ENCODE measurements at regions not wholly inside any gene's neighbourhood (a gene's known extent, or its start where the extent isn't known, plus 50 kb on each side); places are given as distances from the start of the nearest gene placed in this dataset.

DNA sequence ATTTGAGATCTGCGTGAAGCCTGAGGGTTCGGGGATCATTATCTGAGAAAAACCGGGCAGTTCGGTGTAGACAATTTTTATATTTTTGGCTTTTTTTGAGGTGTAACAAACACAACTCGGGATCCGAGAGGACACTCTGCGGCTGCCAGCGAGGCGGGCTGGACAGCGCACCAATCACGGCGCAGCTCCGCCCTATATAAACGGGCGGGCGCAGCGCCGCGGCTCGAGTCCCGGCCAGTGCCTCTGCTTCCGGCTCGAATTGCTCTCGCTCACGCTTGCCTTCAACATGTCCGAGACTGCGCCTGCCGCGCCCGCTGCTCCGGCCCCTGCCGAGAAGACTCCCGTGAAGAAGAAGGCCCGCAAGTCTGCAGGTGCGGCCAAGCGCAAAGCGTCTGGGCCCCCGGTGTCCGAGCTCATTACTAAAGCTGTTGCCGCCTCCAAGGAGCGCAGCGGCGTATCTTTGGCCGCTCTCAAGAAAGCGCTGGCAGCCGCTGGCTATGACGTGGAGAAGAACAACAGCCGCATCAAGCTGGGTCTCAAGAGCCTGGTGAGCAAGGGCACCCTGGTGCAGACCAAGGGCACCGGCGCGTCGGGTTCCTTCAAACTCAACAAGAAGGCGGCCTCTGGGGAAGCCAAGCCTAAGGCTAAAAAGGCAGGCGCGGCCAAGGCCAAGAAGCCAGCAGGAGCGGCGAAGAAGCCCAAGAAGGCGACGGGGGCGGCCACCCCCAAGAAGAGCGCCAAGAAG lies 69.0 kb downstream of the HFE start:
- no peaks in the 10 kb centered on the region for H3K27me3 ChIP-seq (replicated peaks; ENCODE audit: insufficient read depth, low read depth, low read length, poor library complexity)
- intact Hi-C loops (cut with micrococcal nuclease; ENCODE audit: unreplicated experiment), result loop anchor here (5.0 kb wide), 1 partner anchor 34 kb away; a partner anchor contains a TSS
- H3K4me3 ChIP-seq (ENCODE audit: low read depth, low read length, poor library complexity, severe bottlenecking), result peak overlapping the region; percentile 89
- BruUV-seq (replicated peaks), result TSS peak; percentile 53
- H3K27ac ChIP-seq (ENCODE audit: low read depth, low read length, poor library complexity, severe bottlenecking), result peak overlapping the region; percentile 99
- POLR2A ChIA-PET (ENCODE audit: low non-redundant PET), result interaction anchor here (0.5 to 3.9 kb wide), 11 partner anchors 9 to 977 kb away, joined by 3 to 62 read pairs (median 4); a partner anchor contains a TSS
- DNase-seq (ENCODE audit: low spot score), result peak; percentile 91
- H3K9me3 ChIP-seq (ENCODE audit: low read depth, low read length, poor library complexity, severe bottlenecking), result no peaks in the 10 kb centered on the region
- H3K36me3 ChIP-seq (ENCODE audit: insufficient read depth, low read length, poor library complexity, severe bottlenecking), result no peaks in the 10 kb centered on the region
- no peak for TF ChIP-seq EZH2 (IDR thresholded peaks at IDR 0.05; ENCODE audit: borderline replicate concordance, low read depth, low read length, poor library complexity, severe bottlenecking)
- TF ChIP-seq, protein P1, sequence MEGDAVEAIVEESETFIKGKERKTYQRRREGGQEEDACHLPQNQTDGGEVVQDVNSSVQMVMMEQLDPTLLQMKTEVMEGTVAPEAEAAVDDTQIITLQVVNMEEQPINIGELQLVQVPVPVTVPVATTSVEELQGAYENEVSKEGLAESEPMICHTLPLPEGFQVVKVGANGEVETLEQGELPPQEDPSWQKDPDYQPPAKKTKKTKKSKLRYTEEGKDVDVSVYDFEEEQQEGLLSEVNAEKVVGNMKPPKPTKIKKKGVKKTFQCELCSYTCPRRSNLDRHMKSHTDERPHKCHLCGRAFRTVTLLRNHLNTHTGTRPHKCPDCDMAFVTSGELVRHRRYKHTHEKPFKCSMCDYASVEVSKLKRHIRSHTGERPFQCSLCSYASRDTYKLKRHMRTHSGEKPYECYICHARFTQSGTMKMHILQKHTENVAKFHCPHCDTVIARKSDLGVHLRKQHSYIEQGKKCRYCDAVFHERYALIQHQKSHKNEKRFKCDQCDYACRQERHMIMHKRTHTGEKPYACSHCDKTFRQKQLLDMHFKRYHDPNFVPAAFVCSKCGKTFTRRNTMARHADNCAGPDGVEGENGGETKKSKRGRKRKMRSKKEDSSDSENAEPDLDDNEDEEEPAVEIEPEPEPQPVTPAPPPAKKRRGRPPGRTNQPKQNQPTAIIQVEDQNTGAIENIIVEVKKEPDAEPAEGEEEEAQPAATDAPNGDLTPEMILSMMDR (conservative IDR thresholded peaks at IDR 0.05; ENCODE audit: low read depth, low read length), result no peak
- H3K4me1 ChIP-seq (ENCODE audit: insufficient read depth, low read length, poor library complexity, severe bottlenecking), result peaks cover 12% of the 10 kb centered on the region
- CTCF ChIA-PET, result no interaction called here

DNA sequence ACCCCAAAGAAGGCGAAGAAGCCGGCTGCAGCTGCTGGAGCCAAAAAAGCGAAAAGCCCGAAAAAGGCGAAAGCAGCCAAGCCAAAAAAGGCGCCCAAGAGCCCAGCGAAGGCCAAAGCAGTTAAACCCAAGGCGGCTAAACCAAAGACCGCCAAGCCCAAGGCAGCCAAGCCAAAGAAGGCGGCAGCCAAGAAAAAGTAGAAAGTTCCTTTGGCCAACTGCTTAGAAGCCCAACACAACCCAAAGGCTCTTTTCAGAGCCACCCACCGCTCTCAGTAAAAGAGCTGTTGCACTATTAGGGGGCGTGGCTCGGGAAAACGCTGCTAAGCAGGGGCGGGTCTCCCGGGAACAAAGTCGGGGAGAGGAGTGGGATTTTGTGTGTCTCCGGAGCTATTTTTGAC lies 69.6 kb downstream of the HFE start:
- Histone ChIP-seq H3K27me3 (replicated peaks; ENCODE audit: insufficient read depth, low read depth, low read length, poor library complexity) (no peaks in the 10 kb centered on the region), H3K4me1 (ENCODE audit: insufficient read depth, low read length, poor library complexity, severe bottlenecking) (peaks cover 12% of the 10 kb centered on the region), H3K4me3 (ENCODE audit: low read depth, low read length, poor library complexity, severe bottlenecking) (peak overlapping the region; percentile 89), H3K36me3 (ENCODE audit: insufficient read depth, low read length, poor library complexity, severe bottlenecking) (no peaks in the 10 kb centered on the region), H3K9me3 (ENCODE audit: low read depth, low read length, poor library complexity, severe bottlenecking) (no peaks in the 10 kb centered on the region), H3K27ac (ENCODE audit: low read depth, low read length, poor library complexity, severe bottlenecking) (peak overlapping the region; percentile 99)
- no TSS peak for BruUV-seq (replicated peaks)
- TF ChIP-seq EZH2 (IDR thresholded peaks at IDR 0.05; ENCODE audit: borderline replicate concordance, low read depth, low read length, poor library complexity, severe bottlenecking), result no peak
- TF ChIP-seq, protein P1 (conservative IDR thresholded peaks at IDR 0.05; ENCODE audit: low read depth, low read length), result no peak
- intact Hi-C loops (cut with micrococcal nuclease; ENCODE audit: unreplicated experiment), result loop anchor here (5.0 kb wide), 1 partner anchor 35 kb away; a partner anchor contains a TSS
- CTCF ChIA-PET, result no interaction called here
- DNase-seq (ENCODE audit: low spot score), result no peak
- POLR2A ChIA-PET (ENCODE audit: low non-redundant PET), result interaction anchor here (0.6 to 3.9 kb wide), 8 partner anchors 9 to 977 kb away, joined by 3 to 62 read pairs (median 4); a partner anchor contains a TSS

DNA sequence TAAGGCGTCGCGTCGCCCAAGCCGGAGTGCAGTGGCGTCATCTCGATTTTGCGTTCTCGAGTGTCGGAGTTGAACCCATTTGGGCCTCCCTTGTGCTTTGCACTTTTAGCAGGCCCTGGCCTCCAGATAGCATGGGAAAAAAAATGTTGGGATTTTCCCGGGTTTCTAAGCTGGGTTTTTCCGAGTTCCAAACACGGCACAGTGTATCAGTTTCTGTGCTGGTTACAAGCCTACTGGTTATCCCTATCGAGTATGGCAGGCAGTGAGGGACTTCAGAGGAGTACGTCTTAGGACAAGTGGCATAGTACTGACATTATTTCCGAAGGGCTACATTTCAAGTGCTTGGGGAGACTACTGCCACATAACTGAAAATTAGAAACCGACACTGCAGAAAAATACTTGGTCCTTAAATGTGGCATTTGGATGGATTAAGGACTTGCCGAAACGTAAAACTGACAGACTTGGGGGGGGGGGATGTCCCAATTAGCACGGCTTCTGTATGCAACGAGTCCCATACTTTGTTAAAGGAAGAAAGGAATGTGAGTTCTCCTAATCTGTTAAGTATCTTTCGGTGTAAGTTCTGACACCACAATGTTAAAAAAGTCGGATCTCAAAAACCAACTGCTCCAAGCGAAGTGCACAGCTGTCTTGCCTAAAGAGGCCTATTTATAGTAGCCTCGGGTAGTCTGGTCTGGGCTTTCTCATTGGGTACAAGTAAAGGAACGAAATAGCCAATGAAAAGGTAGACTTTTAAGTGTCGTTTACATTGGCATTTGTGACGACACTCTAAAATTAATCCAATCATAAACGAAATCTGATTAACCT lies 70.2 kb downstream of the HFE start:
- peak overlapping the region; percentile 99 for H3K27ac ChIP-seq (ENCODE audit: low read depth, low read length, poor library complexity, severe bottlenecking)
- DNase-seq (ENCODE audit: low spot score), result peak; percentile 98
- peak overlapping the region; percentile 89 for H3K4me3 ChIP-seq (ENCODE audit: low read depth, low read length, poor library complexity, severe bottlenecking)
- intact Hi-C loops (cut with micrococcal nuclease; ENCODE audit: unreplicated experiment), result loop anchor here (5.0 kb wide), 1 partner anchor 35 kb away; a partner anchor contains a TSS
- CTCF ChIA-PET, result no interaction called here
- TSS peak; percentile 94 for BruUV-seq (replicated peaks)
- peaks cover 12% of the 10 kb centered on the region for H3K4me1 ChIP-seq (ENCODE audit: insufficient read depth, low read length, poor library complexity, severe bottlenecking)
- no peak for TF ChIP-seq EZH2 (IDR thresholded peaks at IDR 0.05; ENCODE audit: borderline replicate concordance, low read depth, low read length, poor library complexity, severe bottlenecking)
- TF ChIP-seq, protein P1 (conservative IDR thresholded peaks at IDR 0.05; ENCODE audit: low read depth, low read length), result no peak
- no peaks in the 10 kb centered on the region for H3K27me3 ChIP-seq (replicated peaks; ENCODE audit: insufficient read depth, low read depth, low read length, poor library complexity)
- no peaks in the 10 kb centered on the region for H3K36me3 ChIP-seq (ENCODE audit: insufficient read depth, low read length, poor library complexity, severe bottlenecking)
- POLR2A ChIA-PET (ENCODE audit: low non-redundant PET), result interaction anchor here (0.5 to 3.9 kb wide), 11 partner anchors 10 to 1409 kb away, joined by 3 to 62 read pairs (median 3); a partner anchor contains a TSS
- H3K9me3 ChIP-seq (ENCODE audit: low read depth, low read length, poor library complexity, severe bottlenecking), result no peaks in the 10 kb centered on the region

Measured in A673 (cell line).